ENCODE measurements at regions not wholly inside any gene's neighbourhood (a gene's known extent, or its start where the extent isn't known, plus 50 kb on each side); places are given as distances from the start of the nearest gene placed in this dataset.

- intact Hi-C loops (cut with micrococcal nuclease; ENCODE audit: unreplicated experiment), result no loop called here
- Histone ChIP-seq H4K20me1 (ENCODE audit: control insufficient read depth, insufficient read depth) (no peaks in the 10 kb centered on the region), H3K36me3 (ENCODE audit: control insufficient read depth in 2 of 2, insufficient read depth in 2 of 2, low read length in 1 of 2) (no peaks in the 10 kb centered on the region), H3K27me3 (replicated peaks in 1 of 2; ENCODE audit: control insufficient read depth in 2 of 2, insufficient read depth in 2 of 2, low read length in 1 of 2) (no peaks in the 10 kb centered on the region), H3K9ac (ENCODE audit: control insufficient read depth, insufficient read depth, low read length) (no peak overlapping the region), H3K79me2 (ENCODE audit: control insufficient read depth, insufficient read depth, low read length) (no peaks in the 10 kb centered on the region), H3K9me3 (replicated peaks; ENCODE audit: control insufficient read depth, insufficient read depth, low read length) (no peaks in the 10 kb centered on the region), H3K27ac (ENCODE audit: control insufficient read depth, insufficient read depth) (no peak overlapping the region), H3K4me2 (ENCODE audit: control insufficient read depth, insufficient read depth) (no peak overlapping the region), H3K4me3 (no peak overlapping the region), H2AFZ (ENCODE audit: control insufficient read depth, low read depth, low read length) (no peak overlapping the region), H3K4me1 (ENCODE audit: control insufficient read depth, insufficient read depth, low read length) (no peaks in the 10 kb centered on the region)
- no peak for FAIRE-seq
- BruUV-seq (replicated peaks), result no TSS peak
- POLR2A ChIA-PET, result no interaction called here
- DNase-seq (ENCODE audit: low read depth, low spot score), result no peak
- RAD21 ChIA-PET (ENCODE audit: unreplicated experiment), result no interaction called here
- CTCF ChIA-PET, result no interaction called here
- SMC1A ChIA-PET (ENCODE audit: uncharacterized antibody, unreplicated experiment), result no interaction called here
- WGBS (ENCODE audit: insufficient coverage, insufficient replicate concordance, low lambda C conversion rate, missing lambda C conversion rate), result 20% methylated on average over 5 of the region's 5 CpGs
- ATAC-seq, result no peak
- TF ChIP-seq FOS (IDR thresholded peaks at IDR 0.05; ENCODE audit: borderline replicate concordance, extremely low read depth, insufficient read length) (no peak), EGR1 (IDR thresholded peaks at IDR 0.05; ENCODE audit: borderline replicate concordance in 1 of 2, low read depth in 2 of 2, low read length in 2 of 2) (no peak), NKRF (conservative IDR thresholded peaks at IDR 0.05) (no peak), PBX3 (IDR thresholded peaks at IDR 0.05; ENCODE audit: insufficient replicate concordance, low read depth, low read length) (no peak), USF2 (IDR thresholded peaks at IDR 0.05; ENCODE audit: borderline replicate concordance, low read depth, low read length) (no peak), MYC (IDR thresholded peaks at IDR 0.05; ENCODE audit: insufficient read depth, insufficient read length, insufficient replicate concordance, low read length, severe bottlenecking) (no peak), TCF12 (IDR thresholded peaks at IDR 0.05; ENCODE audit: low read depth, low read length) (no peak), EP300 (IDR thresholded peaks at IDR 0.05; ENCODE audit: borderline replicate concordance in 1 of 2, control insufficient read depth in 1 of 2, low read depth in 2 of 2, low read length in 2 of 2) (no peak), KAT2A (conservative IDR thresholded peaks at IDR 0.05; ENCODE audit: control insufficient read depth, low read depth, low read length) (no peak)
- in situ Hi-C loops (cut with MboI), result no loop called here
These were observed 87.8 kb downstream of the LRATD1 start for GRCh38 chr2:14720319-14720718.

Measured in GM12878 (cell line).